K562 (cell line): ENCODE measurements at regions not wholly inside any gene's neighbourhood (a gene's known extent, or its start where the extent isn't known, plus 50 kb on each side); places are given as distances from the start of the nearest gene placed in this dataset.

Source experiments
- ATAC-seq: fragments of 200-7000 bp; cut with Tn5 transposase; 3 replicates; pipeline ENCODE4 v1.9.1; 2020; ENCODE audit warnings: moderate library complexity
- BruUV-seq: library from RNA; stranded (reverse); fragments of 400-500 nt; replicated peaks from 2 replicates; lab custom pipeline; 2021; lab: Mats Ljungman, UMichigan
- CTCF ChIA-PET: fragments of 300-600 bp; formaldehyde crosslinking; extraction: SDS; loops from one replicate; lab custom pipeline; 2021; ENCODE audit warnings: low intra/inter-chr PET ratio; lab: Yijun Ruan, JAX
- POLR2A ChIA-PET: fragments of 300-600, 350-650 bp; sonication (Branson Sonifier 250); formaldehyde crosslinking; extraction: SDS; loops from one replicate; lab custom pipeline; 2021; ENCODE audit warnings: antibody characterized with exemption, inconsistent platforms; lab: Yijun Ruan, JAX
- DNase-seq, 4 experiments: peaks; one replicate each; pipeline versions ENCODE4 v3.0.0 to v3.0.0-alpha.2; 2011 to 2018; ENCODE audit warnings: low spot score in 3 of 4, mixed read lengths in 3 of 4; ENCODE audit errors: extremely low read depth in 1 of 4
- FAIRE-seq: peaks from 2 replicates; lab custom pipeline; 2011; peaks lifted over from hg19 to GRCh38; lab: Jason Lieb, UNC
- H2AFZ ChIP-seq: 2 replicates; pipeline ENCODE4 v1.6.0; 2011; ENCODE audit warnings: low read depth, low read length, control low read depth, inconsistent platforms
- H3K27ac ChIP-seq: fragments of 200-600 bp; 3 replicates; pipeline ENCODE4 v1.8.0; 2011; ENCODE audit warnings: low read depth, mild to moderate bottlenecking, control low read depth, inconsistent platforms, low read length, moderate library complexity, mixed read lengths; ENCODE audit errors: extremely low read depth
- H3K27me3 ChIP-seq, 2 experiments: fragments of 300-600 bp in 1 of 2; 2 replicates in 1 of 2; 3 replicates in 1 of 2; pipeline versions ENCODE4 v1.6.0 to v1.8.0; 2011; ENCODE audit warnings: inconsistent platforms in 2 of 2, low read length in 2 of 2, mild to moderate bottlenecking in 1 of 2, mixed read lengths in 1 of 2, moderate library complexity in 1 of 2; ENCODE audit not compliant: control insufficient read depth in 2 of 2, insufficient read depth in 2 of 2
- H3K36me3 ChIP-seq: fragments of 300-600 bp; 3 replicates; pipeline ENCODE4 v1.8.0; 2011; ENCODE audit warnings: mild to moderate bottlenecking, low read length, inconsistent platforms; ENCODE audit not compliant: control insufficient read depth, insufficient read depth
- H3K4me1 ChIP-seq, 2 experiments: fragments of 200-600 bp in 1 of 2; replicated peaks in 1 of 2; 2 replicates in 1 of 2; 3 replicates in 1 of 2; pipeline versions ENCODE4 v1.5.1 to v1.8.0; 2011; ENCODE audit warnings: inconsistent platforms in 2 of 2, low read length in 2 of 2, mild to moderate bottlenecking in 1 of 2, mixed read lengths in 1 of 2, moderate library complexity in 1 of 2; ENCODE audit not compliant: control insufficient read depth in 2 of 2, insufficient read depth in 2 of 2
- H3K4me2 ChIP-seq: 2 replicates; pipeline ENCODE4 v1.6.1; 2011; ENCODE audit warnings: low read length, control low read depth, inconsistent platforms, mixed read lengths; ENCODE audit not compliant: insufficient read depth
- H3K4me3 ChIP-seq: fragments of 200-600 bp; sonication (generic), shearing (Covaris generic); 2 replicates; pipeline ENCODE4 v1.5.1; 2016; ENCODE audit warnings: control low read depth, inconsistent platforms
- H3K79me2 ChIP-seq: fragments of 200-600 bp; 3 replicates; pipeline ENCODE4 v1.8.0; 2011; ENCODE audit warnings: low read length, inconsistent platforms; ENCODE audit not compliant: control insufficient read depth, insufficient read depth
- H3K9ac ChIP-seq, 2 experiments: 2 replicates each; pipeline versions ENCODE4 v1.6.0 to v1.6.1; 2011; ENCODE audit warnings: low read depth in 2 of 2, low read length in 2 of 2, control low read depth in 1 of 2, inconsistent platforms in 1 of 2, mild to moderate bottlenecking in 1 of 2, mixed read lengths in 1 of 2; ENCODE audit not compliant: insufficient read depth in 1 of 2
- H3K9me1 ChIP-seq: one replicate; pipeline ENCODE4 v1.6.0; 2011; ENCODE audit warnings: inconsistent platforms, mild to moderate bottlenecking, low read length, moderate library complexity; ENCODE audit not compliant: control insufficient read depth, insufficient read depth
- H3K9me3 ChIP-seq: replicated peaks from 2 replicates; pipeline ENCODE4 v1.5.1; 2011; ENCODE audit warnings: low read depth, low read length, inconsistent platforms; ENCODE audit not compliant: control insufficient read depth, insufficient read depth
- H4K20me1 ChIP-seq: replicated peaks from 2 replicates; pipeline ENCODE4 v1.6.1; 2011; ENCODE audit warnings: low read length, inconsistent platforms, mixed read lengths; ENCODE audit not compliant: control insufficient read depth, insufficient read depth
- AFF4 ChIP-seq: sonication (generic); formaldehyde crosslinking; IDR thresholded peaks from 2 replicates; pipeline ENCODE4 v1.8.0; 2023; ENCODE audit warnings: mild to moderate bottlenecking, missing genetic modification reagents
- ARID4B ChIP-seq: sonication (generic); formaldehyde crosslinking; IDR thresholded peaks from 2 replicates; pipeline ENCODE4 v1.8.0; 2022; ENCODE audit warnings: mild to moderate bottlenecking, missing genetic modification reagents
- CBX3 ChIP-seq, 2 experiments: IDR thresholded peaks; 1 replicate in 1 of 2; 2 replicates in 1 of 2; pipeline ENCODE4 v1.6.1; 2012; ENCODE audit warnings: inconsistent platforms in 2 of 2, low read length in 2 of 2, borderline replicate concordance in 1 of 2, control low read depth in 1 of 2
- ELF1 ChIP-seq: fragments of 200-800 bp; sonication (Bioruptor generic); IDR thresholded peaks from 2 replicates; pipeline ENCODE4 v1.6.1; 2016; ENCODE audit warnings: missing genetic modification characterization, missing compliant biosample characterization
- FOXO4 ChIP-seq: fragments of 450-650 bp; formaldehyde crosslinking; IDR thresholded peaks from 2 replicates; pipeline ENCODE4 v1.4.0; 2020; ENCODE audit warnings: mild to moderate bottlenecking, moderate library complexity
- HEY1 ChIP-seq: fragments of 250-450 bp; sonication (Bioruptor Pico); IDR thresholded peaks from 2 replicates; pipeline ENCODE4 v1.5.0; 2020; ENCODE audit warnings: mild to moderate bottlenecking, moderate library complexity, borderline replicate concordance
- PHB ChIP-seq: fragments of 250-450 bp; sonication (Bioruptor Pico); IDR thresholded peaks from 2 replicates; pipeline ENCODE4 v1.5.0; 2021
- SNAPC5 ChIP-seq: fragments of 250-450 bp; sonication (Bioruptor Pico); IDR thresholded peaks from 2 replicates; pipeline ENCODE4 v1.8.0; 2021; ENCODE audit warnings: moderate library complexity, mild to moderate bottlenecking, inconsistent platforms
- WHSC1 ChIP-seq: IDR thresholded peaks from one replicate; pipeline ENCODE4 v1.6.1; 2012; ENCODE audit warnings: low read length, control low read depth, inconsistent platforms
- ZFP30 ChIP-seq: fragments of 250-450 bp; sonication (Bioruptor Pico); IDR thresholded peaks from 2 replicates; pipeline ENCODE4 v1.8.0; 2022; ENCODE audit warnings: moderate library complexity, mild to moderate bottlenecking, inconsistent platforms, borderline replicate concordance
- ZNF232 ChIP-seq: sonication (generic); formaldehyde crosslinking; IDR thresholded peaks from 2 replicates; pipeline ENCODE4 v1.8.0; 2022; ENCODE audit warnings: mild to moderate bottlenecking, missing genetic modification reagents
- ZNF24 ChIP-seq: fragments of 450-650 bp; IDR thresholded peaks from 2 replicates; pipeline ENCODE4 v1.6.1; 2016
- ZNF445 ChIP-seq: fragments of 250-450 bp; sonication (Bioruptor Pico); IDR thresholded peaks from 2 replicates; pipeline ENCODE4 v1.4.0; 2020; ENCODE audit warnings: low read depth, mild to moderate bottlenecking, moderate library complexity
- ZNF511 ChIP-seq: sonication (generic); formaldehyde crosslinking; IDR thresholded peaks from 2 replicates; pipeline ENCODE4 v1.8.0; 2022; ENCODE audit warnings: mild to moderate bottlenecking, missing genetic modification reagents
- WGBS: fragments of 100-300 bp; shearing (Covaris generic); methylation state at CpG from one replicate; pipeline ENCODE4 v1.1.6; 2016; ENCODE audit warnings: low coverage, mixed read lengths; ENCODE audit not compliant: insufficient coverage; ENCODE audit errors: missing lambda C conversion rate; 5-methylcytosine and 5-hydroxymethylcytosine counted together
- in situ Hi-C: fragments of 300-500 bp; cut with MboI; formaldehyde crosslinking; loops from 4 replicates; pipeline ENCODE4 v1.15.0; 2018; ENCODE audit warnings: inconsistent platforms, mixed read lengths
- intact Hi-C: fragments of 100-400 bp; cut with micrococcal nuclease; formaldehyde crosslinking; loops from 2 replicates; pipeline ENCODE4 v1.14.2; 2022

GRCh38 chr6:85997206-85997605 is 354.5 kb upstream of the SYNCRIP start:
- H3K27ac ChIP-seq, result no peak overlapping the region
- H3K9me3 ChIP-seq, result no peaks in the 10 kb centered on the region
- H3K79me2 ChIP-seq, result no peaks in the 10 kb centered on the region
- H3K4me1 ChIP-seq, result no peaks in the 10 kb centered on the region
- H4K20me1 ChIP-seq, result no peaks in the 10 kb centered on the region
- no peak overlapping the region for H3K4me2 ChIP-seq
- ChIA-PET CTCF (no interaction called here), POLR2A (no interaction called here)
- FAIRE-seq (no peak), ATAC-seq (no peak), DNase-seq (no peak)
- H3K36me3 ChIP-seq, result no peaks in the 10 kb centered on the region
- H3K9me1 ChIP-seq, result no peaks in the 10 kb centered on the region
- WGBS, result 0% methylated on average over 1 of the region's 1 CpG
- intact Hi-C loops (no loop called here), in situ Hi-C loops (no loop called here)
- no peak overlapping the region for H2AFZ ChIP-seq
- TF ChIP-seq ELF1 (no peak), SNAPC5 (CRISPR knock-in tag) (no peak), ZNF24 (no peak), ZFP30 (CRISPR knock-in tag) (no peak), ZNF232 (CRISPR knock-in tag) (no peak), ARID4B (no peak), ZNF511 (CRISPR knock-in tag) (no peak), FOXO4 (CRISPR knock-in tag) (no peak), WHSC1 (no peak), AFF4 (CRISPR knock-in tag) (no peak), HEY1 (CRISPR knock-in tag) (no peak), CBX3 (IDR thresholded peaks at IDR 0.05; ENCODE audit: borderline replicate concordance in 1 of 2, low read length in 2 of 2) (no peak), ZNF445 (CRISPR knock-in tag) (no peak), PHB (CRISPR knock-in tag) (no peak)
- no TSS peak for BruUV-seq
- H3K4me3 ChIP-seq, result no peak overlapping the region
- no peaks in the 10 kb centered on the region for H3K27me3 ChIP-seq
- H3K9ac ChIP-seq, result no peak overlapping the region
